Liver (tissue), 8 donors: ENCODE measurements at regions not wholly inside any gene's neighbourhood (a gene's known extent, or its start where the extent isn't known, plus 50 kb on each side); places are given as distances from the start of the nearest gene placed in this dataset.

Experiments
- DNase-seq: peaks from one replicate; pipeline ENCODE4 v3.0.0-alpha.2; 2017; ENCODE audit warnings: low spot score
- H3K27ac ChIP-seq, 2 donors: one replicate each; pipeline ENCODE4 v1.7.0; 2013; ENCODE audit warnings: inconsistent platforms in 2 of 2, low read length in 2 of 2, control low read depth in 1 of 2, low read depth in 1 of 2, mild to moderate bottlenecking in 1 of 2
- H3K27me3 ChIP-seq, 4 donors: one replicate each; pipeline versions ENCODE4 v1.6.1 to v1.7.0; 2013; ENCODE audit warnings: low read length in 3 of 4, inconsistent platforms in 1 of 4, mild to moderate bottlenecking in 1 of 4, moderate library complexity in 1 of 4; ENCODE audit not compliant: control insufficient read depth in 4 of 4, insufficient read depth in 4 of 4
- H3K36me3 ChIP-seq, 4 donors: one replicate each; pipeline versions ENCODE4 v1.6.1 to v1.7.0; 2013; ENCODE audit warnings: low read length in 3 of 4, mild to moderate bottlenecking in 3 of 4, low read depth in 1 of 4, moderate library complexity in 1 of 4; ENCODE audit not compliant: control insufficient read depth in 4 of 4, insufficient read depth in 3 of 4
- H3K4me1 ChIP-seq, 4 donors: one replicate each; pipeline versions ENCODE4 v1.6.1 to v1.7.0; 2013; ENCODE audit warnings: low read length in 3 of 4, mild to moderate bottlenecking in 3 of 4, moderate library complexity in 1 of 4; ENCODE audit not compliant: control insufficient read depth in 4 of 4, insufficient read depth in 4 of 4
- H3K4me3 ChIP-seq, 3 donors: one replicate each; pipeline versions ENCODE4 v1.6.1 to v1.7.0; 2013; ENCODE audit warnings: low read length in 3 of 3, control low read depth in 1 of 3, low read depth in 1 of 3, mild to moderate bottlenecking in 1 of 3
- H3K9ac ChIP-seq, 2 donors: one replicate each; pipeline ENCODE4 v1.7.0; 2013; ENCODE audit warnings: low read length in 2 of 2, mild to moderate bottlenecking in 2 of 2, moderate library complexity in 2 of 2, control low read depth in 1 of 2, low read depth in 1 of 2
- H3K9me3 ChIP-seq, 4 donors: one replicate each; pipeline versions ENCODE4 v1.6.1 to v1.7.0; 2013; ENCODE audit warnings: low read length in 3 of 4; ENCODE audit not compliant: control insufficient read depth in 4 of 4
- EGR1 ChIP-seq, 2 donors: IDR thresholded peaks; 2 replicates each; pipeline ENCODE4 v1.6.1; 2016 to 2018; ENCODE audit warnings: antibody characterized with exemption in 2 of 2, low read depth in 2 of 2
- FOXA1 ChIP-seq: IDR thresholded peaks from 2 replicates; pipeline ENCODE4 v1.6.1; 2016; ENCODE audit warnings: antibody characterized with exemption
- FOXA2 ChIP-seq: IDR thresholded peaks from 2 replicates; pipeline ENCODE4 v1.6.1; 2016; ENCODE audit warnings: antibody characterized with exemption
- GABPA ChIP-seq, 2 donors: IDR thresholded peaks in 1 of 2; conservative IDR thresholded peaks in 1 of 2; 2 replicates each; pipeline ENCODE4 v1.6.1; 2016; ENCODE audit warnings: antibody characterized with exemption in 2 of 2, mild to moderate bottlenecking in 1 of 2, moderate library complexity in 1 of 2
- HNF4A ChIP-seq, 2 donors: conservative IDR thresholded peaks; 2 replicates each; pipeline ENCODE4 v1.6.1; 2016; ENCODE audit warnings: antibody characterized with exemption in 2 of 2, mild to moderate bottlenecking in 2 of 2
- HNF4G ChIP-seq: IDR thresholded peaks from 2 replicates; pipeline ENCODE4 v1.6.1; 2016; ENCODE audit warnings: antibody characterized with exemption
- JUND ChIP-seq, 2 donors: IDR thresholded peaks; 2 replicates each; pipeline ENCODE4 v1.6.1; 2016; ENCODE audit warnings: antibody characterized with exemption in 2 of 2
- NR2F2 ChIP-seq: IDR thresholded peaks from 2 replicates; pipeline ENCODE4 v1.6.1; 2016; ENCODE audit warnings: antibody characterized with exemption
- RAD21 ChIP-seq, 2 donors: IDR thresholded peaks; 2 replicates each; pipeline ENCODE4 v1.6.1; 2016; ENCODE audit warnings: antibody characterized with exemption in 2 of 2, mild to moderate bottlenecking in 2 of 2
- RXRA ChIP-seq, 2 donors: IDR thresholded peaks; 2 replicates each; pipeline ENCODE4 v1.6.1; 2017 to 2018; ENCODE audit warnings: antibody characterized with exemption in 2 of 2, mild to moderate bottlenecking in 1 of 2
- SP1 ChIP-seq: IDR thresholded peaks from 2 replicates; pipeline ENCODE4 v1.6.1; 2018; ENCODE audit warnings: antibody characterized with exemption, mild to moderate bottlenecking
- TAF1 ChIP-seq: conservative IDR thresholded peaks from 2 replicates; pipeline ENCODE4 v1.6.1; 2016; ENCODE audit warnings: antibody characterized with exemption, mild to moderate bottlenecking
- YY1 ChIP-seq: IDR thresholded peaks from 2 replicates; pipeline ENCODE4 v1.6.1; 2016; ENCODE audit warnings: antibody characterized with exemption, mild to moderate bottlenecking
- WGBS: extraction: QIAGEN DNeasy Blood & Tissue Kit; methylation state at CpG from one replicate; pipeline ENCODE4 v1.1.7; 2013; 5-methylcytosine and 5-hydroxymethylcytosine counted together
- TF ChIP-seq, protein P1 (sequence below): IDR thresholded peaks from 2 replicates; pipeline ENCODE4 v1.6.1; 2016; ENCODE audit warnings: antibody characterized with exemption
- TF ChIP-seq, protein P2 (sequence below): IDR thresholded peaks from 2 replicates; pipeline ENCODE4 v1.6.1; 2016; ENCODE audit warnings: antibody characterized with exemption, mild to moderate bottlenecking
- TF ChIP-seq, protein P3 (sequence below): fragments of 150-350 bp; IDR thresholded peaks from 2 replicates; pipeline ENCODE4 v1.5.1; 2017; ENCODE audit warnings: improper control_type of control experiment, low read depth, low read length; ENCODE audit not compliant: missing input control
- TF ChIP-seq, protein P4 (sequence below): IDR thresholded peaks from 2 replicates; pipeline ENCODE4 v1.6.1; 2016; ENCODE audit warnings: antibody characterized with exemption
- donor health status: healthy.
- donor health status: healthy.
- donor health status: healthy.
- donor health status: healthy.
- donor health status: healthy.

DNA sequence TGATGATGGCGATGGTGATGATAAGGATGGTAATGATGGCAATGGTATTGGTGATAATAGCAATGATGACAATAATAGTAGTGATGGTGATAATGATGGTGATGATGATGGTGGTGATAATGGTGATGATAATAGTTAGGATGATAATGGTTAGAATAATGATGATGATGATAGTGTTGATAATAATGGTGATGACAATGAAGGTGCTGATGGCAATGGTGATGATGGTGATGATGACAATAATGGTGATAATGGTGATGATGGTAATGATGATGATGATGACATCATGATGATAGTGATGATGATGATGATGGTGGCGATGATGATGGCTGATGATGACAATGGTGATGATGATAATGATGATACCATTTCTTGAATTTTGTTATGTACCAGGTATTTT lies 309.9 kb downstream of the MIAT start:
- 85% methylated on average over 2 of the region's 2 CpGs for WGBS
- TF ChIP-seq, protein P1, sequence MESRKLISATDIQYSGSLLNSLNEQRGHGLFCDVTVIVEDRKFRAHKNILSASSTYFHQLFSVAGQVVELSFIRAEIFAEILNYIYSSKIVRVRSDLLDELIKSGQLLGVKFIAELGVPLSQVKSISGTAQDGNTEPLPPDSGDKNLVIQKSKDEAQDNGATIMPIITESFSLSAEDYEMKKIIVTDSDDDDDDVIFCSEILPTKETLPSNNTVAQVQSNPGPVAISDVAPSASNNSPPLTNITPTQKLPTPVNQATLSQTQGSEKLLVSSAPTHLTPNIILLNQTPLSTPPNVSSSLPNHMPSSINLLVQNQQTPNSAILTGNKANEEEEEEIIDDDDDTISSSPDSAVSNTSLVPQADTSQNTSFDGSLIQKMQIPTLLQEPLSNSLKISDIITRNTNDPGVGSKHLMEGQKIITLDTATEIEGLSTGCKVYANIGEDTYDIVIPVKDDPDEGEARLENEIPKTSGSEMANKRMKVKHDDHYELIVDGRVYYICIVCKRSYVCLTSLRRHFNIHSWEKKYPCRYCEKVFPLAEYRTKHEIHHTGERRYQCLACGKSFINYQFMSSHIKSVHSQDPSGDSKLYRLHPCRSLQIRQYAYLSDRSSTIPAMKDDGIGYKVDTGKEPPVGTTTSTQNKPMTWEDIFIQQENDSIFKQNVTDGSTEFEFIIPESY: no peak
- TF ChIP-seq RAD21 (IDR thresholded peaks at IDR 0.05) (no peak), EGR1 (IDR thresholded peaks at IDR 0.05; ENCODE audit: low read depth in 2 of 2) (no peak), HNF4A (conservative IDR thresholded peaks at IDR 0.05) (no peak), GABPA (IDR thresholded peaks at IDR 0.05 in 1 of 2, conservative IDR thresholded peaks at IDR 0.05 in 1 of 2) (no peak), RXRA (IDR thresholded peaks at IDR 0.05) (no peak), JUND (IDR thresholded peaks at IDR 0.05) (no peak)
- no peak for DNase-seq
- Histone ChIP-seq H3K9me3 (peaks cover 0 to 5% (median 0%) of the 10 kb centered on the region in 4 donors), H3K4me1 (no peaks in the 10 kb centered on the region), H3K36me3 (no peaks in the 10 kb centered on the region), H3K27me3 (peaks cover 0 to 2% (median 0%) of the 10 kb centered on the region in 4 donors), H3K27ac (no peak overlapping the region), H3K4me3 (no peak overlapping the region), H3K9ac (no peak overlapping the region)

DNA sequence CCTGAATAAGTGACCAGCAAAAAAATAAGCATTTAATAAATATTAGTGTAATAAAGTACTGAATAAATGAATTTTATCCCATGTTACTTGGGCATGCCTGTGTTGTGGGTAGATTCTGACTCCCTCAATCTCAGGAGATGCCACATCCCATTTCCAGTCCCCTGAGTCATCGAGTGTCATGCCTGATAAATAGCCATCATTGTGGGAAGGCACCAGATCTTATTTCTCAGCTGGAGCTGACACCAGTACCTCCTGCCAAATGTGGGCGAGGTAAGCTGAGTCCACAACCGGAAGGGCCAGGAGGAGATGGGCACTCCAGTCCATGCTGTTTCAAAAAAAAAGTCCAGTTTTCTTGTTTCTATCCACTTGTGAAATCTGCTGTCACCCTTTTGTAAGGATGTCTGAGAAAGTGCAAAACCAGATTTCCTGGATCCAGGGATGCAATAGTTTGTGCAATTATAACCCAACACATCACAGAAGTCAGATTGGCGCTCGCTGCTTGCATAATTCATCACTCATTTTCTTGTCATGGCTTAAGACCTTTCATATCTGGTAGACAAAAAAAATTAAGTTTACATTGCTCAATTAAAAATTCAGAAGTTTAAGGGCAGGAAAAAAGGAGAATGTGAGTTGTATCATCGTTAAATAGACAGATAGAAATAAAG lies 311.6 kb downstream of the MIAT start:
- no peak for DNase-seq
- WGBS: 71% methylated on average over 6 of the region's 6 CpGs
- no peaks in the 10 kb centered on the region for H3K4me1 ChIP-seq
- no peaks in the 10 kb centered on the region for H3K36me3 ChIP-seq
- H3K27me3 ChIP-seq: peaks cover 0 to 2% (median 0%) of the 10 kb centered on the region in 4 donors
- H3K27ac ChIP-seq: no peak overlapping the region
- no peak overlapping the region for H3K4me3 ChIP-seq
- H3K9me3 ChIP-seq: peaks cover 0 to 5% (median 0%) of the 10 kb centered on the region in 4 donors
- TF ChIP-seq RXRA (IDR thresholded peaks at IDR 0.05) (no peak), HNF4A (conservative IDR thresholded peaks at IDR 0.05) (no peak), EGR1 (IDR thresholded peaks at IDR 0.05; ENCODE audit: low read depth in 2 of 2) (no peak), FOXA1 (no peak), YY1 (no peak), NR2F2 (no peak), GABPA (IDR thresholded peaks at IDR 0.05 in 1 of 2, conservative IDR thresholded peaks at IDR 0.05 in 1 of 2) (no peak), SP1 (no peak), HNF4G (no peak), TAF1 (no peak), RAD21 (IDR thresholded peaks at IDR 0.05) (no peak), JUND (IDR thresholded peaks at IDR 0.05) (no peak), FOXA2 (no peak)
- TF ChIP-seq, protein P1: no peak
- TF ChIP-seq, protein P2, sequence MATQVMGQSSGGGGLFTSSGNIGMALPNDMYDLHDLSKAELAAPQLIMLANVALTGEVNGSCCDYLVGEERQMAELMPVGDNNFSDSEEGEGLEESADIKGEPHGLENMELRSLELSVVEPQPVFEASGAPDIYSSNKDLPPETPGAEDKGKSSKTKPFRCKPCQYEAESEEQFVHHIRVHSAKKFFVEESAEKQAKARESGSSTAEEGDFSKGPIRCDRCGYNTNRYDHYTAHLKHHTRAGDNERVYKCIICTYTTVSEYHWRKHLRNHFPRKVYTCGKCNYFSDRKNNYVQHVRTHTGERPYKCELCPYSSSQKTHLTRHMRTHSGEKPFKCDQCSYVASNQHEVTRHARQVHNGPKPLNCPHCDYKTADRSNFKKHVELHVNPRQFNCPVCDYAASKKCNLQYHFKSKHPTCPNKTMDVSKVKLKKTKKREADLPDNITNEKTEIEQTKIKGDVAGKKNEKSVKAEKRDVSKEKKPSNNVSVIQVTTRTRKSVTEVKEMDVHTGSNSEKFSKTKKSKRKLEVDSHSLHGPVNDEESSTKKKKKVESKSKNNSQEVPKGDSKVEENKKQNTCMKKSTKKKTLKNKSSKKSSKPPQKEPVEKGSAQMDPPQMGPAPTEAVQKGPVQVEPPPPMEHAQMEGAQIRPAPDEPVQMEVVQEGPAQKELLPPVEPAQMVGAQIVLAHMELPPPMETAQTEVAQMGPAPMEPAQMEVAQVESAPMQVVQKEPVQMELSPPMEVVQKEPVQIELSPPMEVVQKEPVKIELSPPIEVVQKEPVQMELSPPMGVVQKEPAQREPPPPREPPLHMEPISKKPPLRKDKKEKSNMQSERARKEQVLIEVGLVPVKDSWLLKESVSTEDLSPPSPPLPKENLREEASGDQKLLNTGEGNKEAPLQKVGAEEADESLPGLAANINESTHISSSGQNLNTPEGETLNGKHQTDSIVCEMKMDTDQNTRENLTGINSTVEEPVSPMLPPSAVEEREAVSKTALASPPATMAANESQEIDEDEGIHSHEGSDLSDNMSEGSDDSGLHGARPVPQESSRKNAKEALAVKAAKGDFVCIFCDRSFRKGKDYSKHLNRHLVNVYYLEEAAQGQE: no peak
- TF ChIP-seq, protein P3, sequence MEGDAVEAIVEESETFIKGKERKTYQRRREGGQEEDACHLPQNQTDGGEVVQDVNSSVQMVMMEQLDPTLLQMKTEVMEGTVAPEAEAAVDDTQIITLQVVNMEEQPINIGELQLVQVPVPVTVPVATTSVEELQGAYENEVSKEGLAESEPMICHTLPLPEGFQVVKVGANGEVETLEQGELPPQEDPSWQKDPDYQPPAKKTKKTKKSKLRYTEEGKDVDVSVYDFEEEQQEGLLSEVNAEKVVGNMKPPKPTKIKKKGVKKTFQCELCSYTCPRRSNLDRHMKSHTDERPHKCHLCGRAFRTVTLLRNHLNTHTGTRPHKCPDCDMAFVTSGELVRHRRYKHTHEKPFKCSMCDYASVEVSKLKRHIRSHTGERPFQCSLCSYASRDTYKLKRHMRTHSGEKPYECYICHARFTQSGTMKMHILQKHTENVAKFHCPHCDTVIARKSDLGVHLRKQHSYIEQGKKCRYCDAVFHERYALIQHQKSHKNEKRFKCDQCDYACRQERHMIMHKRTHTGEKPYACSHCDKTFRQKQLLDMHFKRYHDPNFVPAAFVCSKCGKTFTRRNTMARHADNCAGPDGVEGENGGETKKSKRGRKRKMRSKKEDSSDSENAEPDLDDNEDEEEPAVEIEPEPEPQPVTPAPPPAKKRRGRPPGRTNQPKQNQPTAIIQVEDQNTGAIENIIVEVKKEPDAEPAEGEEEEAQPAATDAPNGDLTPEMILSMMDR: no peak
- TF ChIP-seq, protein P4, sequence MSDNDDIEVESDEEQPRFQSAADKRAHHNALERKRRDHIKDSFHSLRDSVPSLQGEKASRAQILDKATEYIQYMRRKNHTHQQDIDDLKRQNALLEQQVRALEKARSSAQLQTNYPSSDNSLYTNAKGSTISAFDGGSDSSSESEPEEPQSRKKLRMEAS: no peak
- no peak overlapping the region for H3K9ac ChIP-seq
